Right ventricle myocardium superior (tissue), 1 donor: ENCODE measurements at regions not wholly inside any gene's neighbourhood (a gene's known extent, or its start where the extent isn't known, plus 50 kb on each side); places are given as distances from the start of the nearest gene placed in this dataset.
A peak's percentile ranks its signal among the peaks of the same experiment; 100 is the strongest.
"Not testable (repeated sequence)": the region's sequence is repeated elsewhere in the genome, so short reads cannot be mapped to it uniquely, and the experiment has no call there.

ENCODE experiments used
- ATAC-seq: fragments of 200-7000 bp; cut with Tn5 transposase; one replicate; pipeline ENCODE4 v1.9.1; 2020; ENCODE audit warnings: mild to moderate bottlenecking; ENCODE audit not compliant: poor library complexity
- DNase-seq: peaks from one replicate; pipeline ENCODE4 v3.0.0-alpha.2; 2020
- intact Hi-C: fragments of 100-400 bp; cut with DNase I; formaldehyde crosslinking; loops from one replicate; pipeline ENCODE4 v1.11.2; 2022
- donor health status: DM: no; HTN: yes; CAD: no; lungs with severe emphysema.

GRCh38 chr1:30523055-30524020 is 200.0 kb downstream of the MATN1 start:
- intact Hi-C loops: loop anchor here (10.0 kb wide), 1 partner anchor 161 kb away; no protein-coding TSS in a partner anchor
- DNase-seq (peak; percentile 57), ATAC-seq (peak; percentile 41)

- ATAC-seq (peak; percentile 78), DNase-seq (peak; percentile 92)
- intact Hi-C loops: loop anchor here (10.0 kb wide), 1 partner anchor 162 kb away; no protein-coding TSS in a partner anchor
These were observed 201.1 kb downstream of the MATN1 start for GRCh38 chr1:30522031-30523004.

- ATAC-seq (no peak), DNase-seq (no peak)
- intact Hi-C loops: loop anchor here (10.0 kb wide), 1 partner anchor 163 kb away; no protein-coding TSS in a partner anchor
These were observed 202.0 kb downstream of the MATN1 start for GRCh38 chr1:30521261-30521865.

- DNase-seq: no peak
- intact Hi-C loops: loop anchor here (10.0 kb wide), 1 partner anchor 164 kb away; no protein-coding TSS in a partner anchor
- ATAC-seq: no peak
These were observed 202.9 kb downstream of the MATN1 start for GRCh38 chr1:30520476-30520875.

- ATAC-seq (no peak), DNase-seq (no peak)
- intact Hi-C loops: no loop called here
These were observed 204.1 kb downstream of the MATN1 start for GRCh38 chr1:30519201-30519763.

GRCh38 chr1:30518696-30519095 is 204.7 kb downstream of the MATN1 start:
- intact Hi-C loops: no loop called here
- no peak for ATAC-seq
- no peak for DNase-seq

- intact Hi-C loops: no loop called here
- no peak for ATAC-seq
- DNase-seq: no peak
These were observed 205.2 kb downstream of the MATN1 start for GRCh38 chr1:30518186-30518585.

- DNase-seq, ATAC-seq, intact Hi-C loops: not testable (repeated sequence)
These were observed 205.7 kb downstream of the MATN1 start for GRCh38 chr1:30517666-30518065.

- DNase-seq, ATAC-seq, intact Hi-C loops: not testable (repeated sequence)
These were observed 206.1 kb downstream of the MATN1 start for GRCh38 chr1:30517241-30517640.

GRCh38 chr1:30516485-30516858 is 206.9 kb downstream of the MATN1 start:
- ATAC-seq (no peak), DNase-seq (no peak)
- intact Hi-C loops: no loop called here

GRCh38 chr1:30515755-30516484 is 207.5 kb downstream of the MATN1 start:
- no peak for DNase-seq
- intact Hi-C loops: no loop called here
- ATAC-seq: no peak

- intact Hi-C loops: no loop called here
- ATAC-seq (no peak), DNase-seq (no peak)
These were observed 208.4 kb downstream of the MATN1 start for GRCh38 chr1:30514945-30515344.

GRCh38 chr1:30514137-30514654 is 209.2 kb downstream of the MATN1 start:
- intact Hi-C loops: no loop called here
- DNase-seq: no peak
- no peak for ATAC-seq

GRCh38 chr1:30513396-30514136 is 209.8 kb downstream of the MATN1 start:
- ATAC-seq (no peak), DNase-seq (no peak)
- intact Hi-C loops: no loop called here

- no peak for ATAC-seq
- intact Hi-C loops: no loop called here
- DNase-seq: no peak
These were observed 210.5 kb downstream of the MATN1 start for GRCh38 chr1:30512914-30513265.

- ATAC-seq (no peak), DNase-seq (no peak)
- intact Hi-C loops: no loop called here
These were observed 211.1 kb downstream of the MATN1 start for GRCh38 chr1:30511991-30512913.
